Midbrain (tissue), 1 donor: ENCODE measurements at regions not wholly inside any gene's neighbourhood (a gene's known extent, or its start where the extent isn't known, plus 50 kb on each side); places are given as distances from the start of the nearest gene placed in this dataset.
"Not testable (repeated sequence)": the region's sequence is repeated elsewhere in the genome, so short reads cannot be mapped to it uniquely, and the experiment has no call there.

ENCODE experiments used
- DNase-seq: peaks from one replicate; lab custom pipeline; 2025; lab: John Stamatoyannopoulos, UW

GRCh38 chr3:145550522-145550921, 610.5 kb downstream of the PLOD2 start:
- DNase-seq: no peak

GRCh38 chr3:145557405-145557804, 603.6 kb downstream of the PLOD2 start:
- DNase-seq: no peak

GRCh38 chr3:145578471-145578870, 582.5 kb downstream of the PLOD2 start:
- DNase-seq: no peak

- no peak for DNase-seq
Observed at GRCh38 chr3:145581694-145582093, 579.3 kb downstream of the PLOD2 start.

GRCh38 chr3:145604851-145605250, 556.1 kb downstream of the PLOD2 start:
- DNase-seq: no peak

- no peak for DNase-seq
Observed at GRCh38 chr3:145620002-145620401, 541.0 kb downstream of the PLOD2 start.

GRCh38 chr3:145620486-145620885, 540.5 kb downstream of the PLOD2 start:
- DNase-seq: no peak

- DNase-seq: no peak
Observed at GRCh38 chr3:145623349-145623748, 537.6 kb downstream of the PLOD2 start.

GRCh38 chr3:145628211-145628610, 532.8 kb downstream of the PLOD2 start:
- DNase-seq: no peak

GRCh38 chr3:145637105-145637504, 523.9 kb downstream of the PLOD2 start:
- DNase-seq: no peak

- no peak for DNase-seq
Observed at GRCh38 chr3:145639003-145639606, 521.9 kb downstream of the PLOD2 start.

- DNase-seq: no peak
Observed at GRCh38 chr3:145639875-145640274, 521.1 kb downstream of the PLOD2 start.

GRCh38 chr3:145648396-145648795, 512.6 kb downstream of the PLOD2 start:
- no peak for DNase-seq

GRCh38 chr3:145649368-145649887, 511.6 kb downstream of the PLOD2 start:
- DNase-seq: no peak

- DNase-seq: no peak
Observed at GRCh38 chr3:145650170-145650569, 510.8 kb downstream of the PLOD2 start.

- no peak for DNase-seq
Observed at GRCh38 chr3:145671121-145671520, 489.9 kb downstream of the PLOD2 start.

- no peak for DNase-seq
Observed at GRCh38 chr3:145673838-145674237, 487.1 kb downstream of the PLOD2 start.

- DNase-seq: no peak
Observed at GRCh38 chr3:145678401-145678800, 482.6 kb downstream of the PLOD2 start.

- DNase-seq: no peak
Observed at GRCh38 chr3:145681181-145681580, 479.8 kb downstream of the PLOD2 start.

- not testable (repeated sequence) for DNase-seq
Observed at GRCh38 chr3:145687978-145688377, 473.0 kb downstream of the PLOD2 start.

- DNase-seq: no peak
Observed at GRCh38 chr3:145692751-145693150, 468.2 kb downstream of the PLOD2 start.

- no peak for DNase-seq
Observed at GRCh38 chr3:145696011-145696410, 465.0 kb downstream of the PLOD2 start.

GRCh38 chr3:145698250-145698649, 462.7 kb downstream of the PLOD2 start:
- no peak for DNase-seq

GRCh38 chr3:145698749-145699148, 462.2 kb downstream of the PLOD2 start:
- DNase-seq: no peak
